ENCODE measurements at regions not wholly inside any gene's neighbourhood (a gene's known extent, or its start where the extent isn't known, plus 50 kb on each side); places are given as distances from the start of the nearest gene placed in this dataset.

DNA sequence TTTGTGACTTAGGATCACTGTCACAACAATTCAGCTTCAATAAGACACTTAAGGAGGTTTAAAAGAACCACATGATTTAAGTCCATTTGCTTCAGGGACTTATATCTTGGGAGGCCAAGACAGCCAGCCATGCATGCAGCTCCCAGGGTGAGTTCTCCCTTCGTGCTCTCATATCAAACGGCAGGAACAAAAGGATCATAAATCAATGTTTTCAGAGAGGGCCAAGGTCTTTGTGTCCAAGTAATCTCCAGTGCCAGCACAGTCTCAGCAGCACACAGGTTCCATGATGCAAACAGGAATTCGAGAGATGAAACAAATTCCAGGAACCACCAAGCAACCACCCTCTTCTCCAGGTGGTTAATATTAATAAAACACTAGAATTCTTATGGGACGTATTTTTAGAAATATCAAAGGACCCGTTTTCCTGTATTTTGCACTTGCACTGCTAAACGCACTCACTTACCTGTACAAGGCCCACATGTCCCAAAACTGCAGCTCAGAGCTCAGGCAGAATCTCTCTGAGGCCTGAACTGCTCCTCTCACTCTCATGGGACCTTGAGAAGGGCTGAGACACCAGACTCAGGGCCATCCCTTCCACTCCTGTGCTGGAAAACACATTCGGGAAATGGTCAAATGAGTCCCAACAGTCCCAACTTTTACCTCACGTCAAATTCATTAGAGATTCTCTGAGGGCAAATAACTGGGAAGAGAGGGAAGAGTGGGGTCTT, 100.0 kb upstream of the RAB4A start:
- TF ChIP-seq, protein P1, sequence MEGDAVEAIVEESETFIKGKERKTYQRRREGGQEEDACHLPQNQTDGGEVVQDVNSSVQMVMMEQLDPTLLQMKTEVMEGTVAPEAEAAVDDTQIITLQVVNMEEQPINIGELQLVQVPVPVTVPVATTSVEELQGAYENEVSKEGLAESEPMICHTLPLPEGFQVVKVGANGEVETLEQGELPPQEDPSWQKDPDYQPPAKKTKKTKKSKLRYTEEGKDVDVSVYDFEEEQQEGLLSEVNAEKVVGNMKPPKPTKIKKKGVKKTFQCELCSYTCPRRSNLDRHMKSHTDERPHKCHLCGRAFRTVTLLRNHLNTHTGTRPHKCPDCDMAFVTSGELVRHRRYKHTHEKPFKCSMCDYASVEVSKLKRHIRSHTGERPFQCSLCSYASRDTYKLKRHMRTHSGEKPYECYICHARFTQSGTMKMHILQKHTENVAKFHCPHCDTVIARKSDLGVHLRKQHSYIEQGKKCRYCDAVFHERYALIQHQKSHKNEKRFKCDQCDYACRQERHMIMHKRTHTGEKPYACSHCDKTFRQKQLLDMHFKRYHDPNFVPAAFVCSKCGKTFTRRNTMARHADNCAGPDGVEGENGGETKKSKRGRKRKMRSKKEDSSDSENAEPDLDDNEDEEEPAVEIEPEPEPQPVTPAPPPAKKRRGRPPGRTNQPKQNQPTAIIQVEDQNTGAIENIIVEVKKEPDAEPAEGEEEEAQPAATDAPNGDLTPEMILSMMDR (IDR thresholded peaks at IDR 0.05) = no peak
- TF ChIP-seq POLR2A (IDR thresholded peaks at IDR 0.05) (no peak), POLR2AphosphoS5 (IDR thresholded peaks at IDR 0.05) (no peak)

Measured in upper lobe of left lung (tissue), 4 donors.